ENCODE measurements at regions not wholly inside any gene's neighbourhood (a gene's known extent, or its start where the extent isn't known, plus 50 kb on each side); places are given as distances from the start of the nearest gene placed in this dataset.

DNA sequence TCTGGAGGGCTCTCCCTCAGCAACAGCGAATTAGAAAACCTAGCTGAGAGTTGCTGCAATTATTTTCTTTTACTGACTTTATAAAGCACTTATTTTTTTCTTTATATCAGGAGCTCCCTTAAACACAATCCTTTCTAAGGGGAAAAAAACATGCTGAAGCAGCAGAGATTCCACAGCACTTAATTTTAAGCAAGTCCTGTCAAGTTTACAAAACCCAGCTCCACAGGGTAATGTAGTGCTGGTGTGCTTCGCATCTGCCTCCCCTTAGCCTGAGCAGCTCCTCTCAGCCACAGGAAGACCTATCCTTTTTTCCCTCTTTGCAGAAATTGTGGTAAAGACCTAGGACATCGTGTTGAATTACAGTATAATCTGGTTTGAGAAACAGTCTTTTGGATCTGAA is 208.1 kb upstream of the SYNDIG1 start:
- DNase-seq (ENCODE audit: low read depth): no peak

DNA sequence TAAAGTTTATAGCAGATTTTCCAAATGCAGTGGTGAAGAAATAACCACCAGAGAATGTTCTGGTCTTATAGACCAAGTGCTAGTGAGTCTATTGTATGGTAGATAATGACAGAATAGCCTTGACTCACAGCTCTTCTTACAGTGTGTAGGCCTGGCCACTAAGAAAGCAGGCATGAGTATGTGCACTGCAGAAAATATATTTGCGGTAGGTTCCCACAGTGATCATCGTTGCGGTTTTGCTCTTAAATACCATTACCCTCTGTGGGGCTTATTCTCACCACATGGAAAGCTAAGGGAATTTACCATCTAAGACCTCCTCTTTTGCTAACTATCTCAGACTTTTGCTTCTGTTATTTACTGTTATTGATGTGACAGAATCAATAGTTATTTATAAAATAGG is 212.3 kb upstream of the SYNDIG1 start:
- DNase-seq (ENCODE audit: low read depth): no peak

- DNase-seq (ENCODE audit: low read depth): no peak
These were observed 213.1 kb upstream of the SYNDIG1 start for GRCh38 chr20:24256307-24256706.

GRCh38 chr20:24254480-24254879 is 214.9 kb upstream of the SYNDIG1 start:
- DNase-seq (ENCODE audit: low read depth): no peak

GRCh38 chr20:24253321-24253720 is 216.1 kb upstream of the SYNDIG1 start:
- no peak for DNase-seq (ENCODE audit: low read depth)

DNA sequence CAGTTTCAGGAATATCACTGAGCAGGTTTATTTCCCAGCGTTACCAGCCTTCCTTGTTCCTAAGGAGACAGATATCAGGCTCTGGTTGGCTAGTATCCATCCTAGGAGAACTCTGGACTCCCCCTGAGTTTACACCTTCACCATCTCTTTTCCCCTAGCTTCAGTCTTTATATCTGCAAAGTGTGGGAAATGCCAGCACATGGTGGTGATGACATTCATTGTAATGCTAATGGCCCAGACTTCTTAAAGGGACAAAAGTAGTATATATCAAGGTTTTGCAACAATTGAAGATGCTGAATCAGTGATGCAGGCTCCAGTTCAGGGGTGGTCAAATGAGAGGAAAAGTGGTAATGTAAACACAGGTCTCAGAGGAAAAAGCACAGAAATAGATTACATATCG is 224.3 kb upstream of the SYNDIG1 start:
- DNase-seq (ENCODE audit: low read depth): no peak

GRCh38 chr20:24242763-24243162 is 226.7 kb upstream of the SYNDIG1 start:
- DNase-seq (ENCODE audit: low read depth): no peak

GRCh38 chr20:24241466-24241865 is 228.0 kb upstream of the SYNDIG1 start:
- DNase-seq (ENCODE audit: low read depth): no peak

DNA sequence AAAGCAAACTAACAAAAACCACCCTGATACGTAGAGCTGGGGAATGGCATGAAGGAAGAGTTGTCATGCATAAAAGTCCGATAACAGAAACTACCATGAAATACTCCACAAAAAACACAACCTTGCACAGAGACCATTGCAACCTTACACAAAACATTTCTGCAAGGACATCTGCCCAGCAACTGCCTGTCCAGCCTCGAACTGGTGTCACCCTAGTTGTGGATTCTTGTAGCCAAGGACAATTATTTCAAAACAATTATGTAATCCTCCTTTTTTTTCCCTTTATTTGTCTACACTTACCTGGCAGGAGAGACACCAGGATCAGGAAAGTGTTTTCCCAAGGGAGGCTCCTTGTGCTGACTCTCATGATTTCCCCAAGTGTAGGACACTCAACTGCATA is 232.5 kb upstream of the SYNDIG1 start:
- DNase-seq (ENCODE audit: low read depth): no peak

- DNase-seq (ENCODE audit: low read depth): no peak
These were observed 233.2 kb upstream of the SYNDIG1 start for GRCh38 chr20:24236201-24236600.

DNA sequence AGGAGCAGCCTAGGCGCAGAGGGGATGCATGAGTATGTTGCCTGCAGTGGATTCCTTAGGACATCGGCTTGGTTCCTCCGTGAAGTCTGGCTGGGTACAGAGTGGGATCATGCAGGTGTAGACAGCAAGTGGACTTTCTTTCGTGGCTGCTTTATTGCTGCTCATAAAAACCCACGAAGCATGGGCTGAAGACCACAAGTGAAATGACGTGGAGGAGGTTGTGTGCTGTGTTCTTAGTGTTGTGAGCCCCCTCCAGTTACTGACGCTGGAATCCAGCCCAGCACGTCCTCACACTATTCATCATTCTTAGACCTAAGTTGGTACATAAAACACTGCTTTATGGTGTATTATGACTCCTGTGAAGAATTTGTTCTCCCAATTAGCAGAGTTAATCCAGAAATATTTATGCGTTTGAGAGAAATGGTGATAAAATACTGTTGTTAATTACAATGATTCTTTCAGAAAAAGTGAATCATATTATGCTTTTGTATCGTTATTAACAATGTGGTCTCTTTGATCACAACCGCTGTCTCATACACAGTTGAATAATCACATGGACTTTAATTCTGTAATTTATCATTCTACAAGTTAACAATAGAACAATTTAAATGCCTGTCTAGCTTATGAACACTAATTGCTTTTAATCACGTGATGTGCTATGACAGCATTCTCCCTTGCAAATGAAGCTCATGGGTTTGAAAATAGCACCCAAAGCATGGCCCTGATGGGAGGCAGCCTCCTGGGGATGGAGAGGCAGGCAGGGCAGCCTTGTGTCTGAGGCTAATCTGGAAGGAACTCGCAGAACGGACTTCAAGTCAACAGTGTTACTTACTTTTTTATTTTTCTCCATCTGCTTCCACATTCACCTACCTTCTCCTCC is 233.9 kb upstream of the SYNDIG1 start:
- DNase-seq (ENCODE audit: low read depth): no peak

DNA sequence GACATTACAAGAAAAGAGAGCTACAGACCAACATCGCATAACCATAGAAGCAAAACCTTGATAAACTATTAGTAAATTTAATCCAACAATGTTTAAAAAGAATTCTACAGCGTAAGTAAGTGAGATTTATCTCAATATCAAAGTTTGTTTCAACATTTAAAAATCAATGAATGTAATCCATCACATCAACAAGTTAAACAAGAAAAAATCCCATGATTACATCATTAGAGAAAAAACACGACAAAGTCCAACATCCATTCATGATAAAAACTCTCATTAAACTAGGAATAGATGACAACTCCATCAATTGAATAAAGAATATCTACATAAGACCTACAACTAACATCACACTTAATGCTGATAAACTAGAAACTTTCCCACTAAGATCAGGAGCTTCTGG is 239.0 kb upstream of the GGTLC1 start:
- DNase-seq (ENCODE audit: low read depth): no peak

GRCh38 chr20:24212494-24212893 is 223.9 kb upstream of the GGTLC1 start:
- no peak for DNase-seq (ENCODE audit: low read depth)

- DNase-seq (ENCODE audit: low read depth): no peak
These were observed 223.4 kb upstream of the GGTLC1 start for GRCh38 chr20:24211972-24212371.

DNA sequence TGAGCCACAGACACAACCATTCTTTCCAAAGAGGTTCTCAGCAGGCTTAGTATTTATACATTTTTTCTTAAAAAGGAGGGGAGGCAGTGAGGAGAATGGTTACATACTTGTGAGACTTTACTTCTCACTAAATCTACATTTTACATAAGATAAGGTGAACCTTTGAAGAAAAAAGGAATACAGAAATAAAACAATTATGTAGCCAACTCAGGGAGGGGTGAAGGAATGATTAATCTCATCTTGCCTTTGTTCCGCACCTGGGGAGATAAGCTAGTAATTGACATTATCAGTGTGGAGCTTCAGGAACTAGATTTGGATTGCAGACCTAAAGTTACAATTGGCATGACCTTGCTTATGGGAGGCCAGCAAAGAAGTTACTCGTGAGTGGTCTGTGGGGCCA is 221.8 kb upstream of the GGTLC1 start:
- DNase-seq (ENCODE audit: low read depth): no peak

- no peak for DNase-seq (ENCODE audit: low read depth)
These were observed 220.1 kb upstream of the GGTLC1 start for GRCh38 chr20:24208652-24209051.

GRCh38 chr20:24207803-24208300 is 219.3 kb upstream of the GGTLC1 start:
- no peak for DNase-seq (ENCODE audit: low read depth)

- DNase-seq (ENCODE audit: low read depth): no peak
These were observed 218.4 kb upstream of the GGTLC1 start for GRCh38 chr20:24206995-24207394.

- no peak for DNase-seq (ENCODE audit: low read depth)
These were observed 215.1 kb upstream of the GGTLC1 start for GRCh38 chr20:24203526-24204183.

- no peak for DNase-seq (ENCODE audit: low read depth)
These were observed 210.9 kb upstream of the GGTLC1 start for GRCh38 chr20:24199501-24199900.

DNA sequence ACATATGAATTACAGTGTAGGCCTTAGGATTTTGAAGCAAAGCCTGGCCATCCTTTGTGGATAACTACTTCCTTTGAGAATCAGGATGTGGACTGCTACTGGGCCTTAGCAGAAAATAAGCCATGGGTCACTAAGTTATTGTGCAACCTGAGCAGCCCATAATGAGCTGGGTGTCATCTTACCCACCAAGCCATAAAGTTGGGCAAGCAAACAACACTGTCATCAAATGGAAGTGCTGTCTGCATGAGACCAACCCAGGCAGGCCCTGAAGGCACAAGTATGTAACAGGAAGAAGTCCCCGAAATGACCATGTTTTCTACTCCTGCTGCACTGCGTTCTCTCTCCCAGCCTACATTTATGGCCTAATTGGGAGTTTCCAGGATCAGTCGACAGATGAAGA is 205.6 kb upstream of the GGTLC1 start:
- no peak for DNase-seq (ENCODE audit: low read depth)

- DNase-seq (ENCODE audit: low read depth): no peak
These were observed 202.3 kb upstream of the GGTLC1 start for GRCh38 chr20:24190905-24191304.

GRCh38 chr20:24185791-24186190 is 197.2 kb upstream of the GGTLC1 start:
- no peak for DNase-seq (ENCODE audit: low read depth)

All from EH (cell line).